ENCODE measurements at regions not wholly inside any gene's neighbourhood (a gene's known extent, or its start where the extent isn't known, plus 50 kb on each side); places are given as distances from the start of the nearest gene placed in this dataset.

GRCh38 chr12:17540921-17541320 is 549.1 kb downstream of the RERGL start:
- no peak for DNase-seq (ENCODE audit: low spot score)

- DNase-seq (ENCODE audit: low spot score): no peak
These were observed 561.6 kb downstream of the RERGL start for GRCh38 chr12:17528394-17528793.

DNA sequence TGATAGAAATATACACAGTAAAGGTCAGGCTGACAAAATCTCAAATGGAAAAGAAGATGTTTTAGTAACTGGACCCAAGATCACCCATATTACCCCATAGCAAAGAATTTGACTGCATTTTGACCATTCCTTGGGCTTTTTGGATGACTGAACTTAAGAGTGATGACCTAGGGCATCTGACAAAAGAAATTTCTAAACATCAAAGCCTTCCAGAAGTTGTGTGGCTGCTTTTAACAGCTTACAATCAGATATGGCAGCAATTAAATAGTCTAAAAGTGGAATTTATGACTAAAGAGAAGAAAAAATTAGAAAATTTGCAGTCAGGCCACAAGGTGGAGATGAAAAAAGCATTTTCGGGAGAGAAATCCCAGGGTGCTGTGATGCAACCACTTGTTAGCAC is 563.0 kb downstream of the RERGL start:
- DNase-seq (ENCODE audit: low spot score): no peak

- DNase-seq (ENCODE audit: low spot score): no peak
These were observed 578.6 kb downstream of the RERGL start for GRCh38 chr12:17511369-17511768.

DNA sequence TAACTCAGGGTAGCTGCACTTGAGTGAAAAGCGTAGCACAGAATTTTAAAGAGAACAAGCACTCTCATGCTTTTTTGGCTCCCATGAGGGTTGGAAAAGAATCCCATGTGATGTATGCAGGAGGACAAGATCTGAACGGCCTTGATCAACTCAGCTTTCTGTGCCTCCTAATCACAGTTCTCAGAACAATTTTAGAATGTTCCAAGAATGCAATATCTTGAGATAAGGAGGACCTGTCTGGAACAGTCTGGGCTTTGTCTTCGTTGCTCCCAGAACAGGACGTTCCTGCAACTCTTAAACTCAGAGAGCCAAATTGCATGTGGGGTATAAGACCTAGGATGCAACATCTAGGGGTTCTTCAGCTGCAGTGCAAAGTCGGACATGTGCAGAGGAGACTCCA is 582.7 kb downstream of the RERGL start:
- no peak for DNase-seq (ENCODE audit: low spot score)

DNA sequence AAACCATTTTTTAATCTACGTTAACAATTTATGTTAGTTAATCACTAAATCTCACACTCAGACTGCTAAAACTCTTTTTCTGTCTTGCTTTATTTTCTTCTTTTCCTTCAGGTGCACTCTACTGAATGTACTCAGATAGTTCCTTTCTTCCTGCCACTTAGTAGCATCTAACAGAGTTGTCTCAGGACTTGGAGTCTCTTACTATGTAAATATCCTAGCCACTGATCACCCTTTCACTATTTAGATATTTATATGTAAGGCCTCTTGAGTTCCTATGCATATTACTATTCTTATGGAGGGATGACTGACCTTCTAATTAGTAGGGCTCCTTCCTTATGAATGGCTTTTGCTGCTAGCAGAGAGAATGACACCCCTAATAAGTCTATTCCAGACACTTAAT is 586.3 kb downstream of the RERGL start:
- DNase-seq (ENCODE audit: low spot score): no peak

GRCh38 chr12:17489452-17489851 is 600.5 kb downstream of the RERGL start:
- no peak for DNase-seq (ENCODE audit: low spot score)

GRCh38 chr12:17478908-17479673 is 610.9 kb downstream of the RERGL start:
- no peak for DNase-seq (ENCODE audit: low spot score)

DNA sequence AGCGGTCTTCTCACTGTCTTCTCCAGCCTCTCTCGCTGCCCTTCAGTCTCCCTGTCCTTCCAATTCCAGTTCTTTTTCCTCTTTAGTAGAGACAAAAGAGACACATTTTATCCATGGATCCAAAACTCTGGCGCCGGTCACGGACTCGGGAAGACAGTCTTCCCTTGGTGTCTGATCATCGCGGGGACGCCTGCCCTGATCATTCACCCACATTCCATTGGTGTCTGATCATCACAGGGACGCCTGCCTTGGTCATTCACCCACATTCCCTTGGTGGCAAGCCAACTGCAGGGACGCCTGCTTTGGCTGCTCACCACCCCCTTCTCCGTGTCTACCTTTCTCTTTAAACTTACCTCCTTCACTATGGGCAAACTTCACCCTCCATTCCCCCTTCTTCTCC is 619.5 kb downstream of the RERGL start:
- no peak for DNase-seq (ENCODE audit: low spot score)

DNA sequence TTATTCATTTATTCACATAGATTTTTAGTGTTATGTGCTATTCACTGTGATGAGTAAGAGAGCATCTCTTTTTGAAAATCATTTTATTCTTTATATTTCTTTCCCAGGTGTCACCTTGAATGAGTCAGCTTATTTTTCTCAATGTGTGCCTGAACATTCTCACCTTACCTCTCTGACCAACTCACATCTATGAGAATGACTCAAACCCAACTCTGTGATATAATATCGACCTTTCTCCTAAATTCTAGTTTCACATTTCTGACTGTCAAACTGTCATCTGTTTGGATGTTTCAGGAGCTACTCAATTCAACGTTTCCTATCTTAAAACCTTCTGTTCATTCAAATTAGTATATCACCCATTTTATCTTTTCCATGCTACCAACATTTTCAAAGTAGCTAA is 630.8 kb downstream of the RERGL start:
- no peak for DNase-seq (ENCODE audit: low spot score)

DNA sequence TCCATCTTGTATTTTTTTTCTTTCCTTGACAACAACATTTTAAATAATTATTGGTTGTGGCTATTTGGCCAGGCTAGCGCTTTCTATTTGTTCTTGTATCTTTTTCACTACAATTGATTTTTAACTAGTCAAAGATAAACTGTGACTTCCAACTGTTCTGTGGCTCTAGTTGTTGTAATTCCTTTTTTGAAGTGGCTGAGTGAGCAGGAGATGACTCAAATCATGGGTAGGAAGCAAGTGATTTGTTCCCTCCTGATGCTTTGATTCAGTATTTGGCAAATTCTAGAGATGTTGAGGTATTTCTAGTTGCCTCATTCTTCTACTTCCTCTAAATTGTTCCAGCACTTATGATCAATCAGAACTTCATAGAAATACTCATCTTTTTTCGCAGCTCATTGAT is 633.5 kb downstream of the RERGL start:
- no peak for DNase-seq (ENCODE audit: low spot score)

DNA sequence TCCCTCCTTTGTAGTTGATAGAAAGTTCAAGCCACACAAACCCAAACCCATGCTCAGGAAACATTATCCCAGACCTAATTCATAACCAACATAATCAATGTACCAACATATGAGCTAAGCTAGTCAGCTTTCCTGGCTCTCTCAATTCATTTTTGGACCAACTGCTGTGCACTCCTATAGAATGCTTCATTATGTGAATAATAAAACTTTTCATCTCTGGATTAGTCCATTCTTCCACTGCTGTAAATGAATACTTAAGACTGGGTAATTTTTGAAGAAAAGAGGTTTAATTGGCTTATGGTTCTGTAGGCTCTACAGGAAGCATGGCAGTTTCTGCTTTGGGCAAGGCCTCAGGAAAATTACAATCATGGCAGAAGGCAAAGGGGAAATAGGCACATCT is 651.9 kb downstream of the RERGL start:
- DNase-seq (ENCODE audit: low spot score): no peak

DNA sequence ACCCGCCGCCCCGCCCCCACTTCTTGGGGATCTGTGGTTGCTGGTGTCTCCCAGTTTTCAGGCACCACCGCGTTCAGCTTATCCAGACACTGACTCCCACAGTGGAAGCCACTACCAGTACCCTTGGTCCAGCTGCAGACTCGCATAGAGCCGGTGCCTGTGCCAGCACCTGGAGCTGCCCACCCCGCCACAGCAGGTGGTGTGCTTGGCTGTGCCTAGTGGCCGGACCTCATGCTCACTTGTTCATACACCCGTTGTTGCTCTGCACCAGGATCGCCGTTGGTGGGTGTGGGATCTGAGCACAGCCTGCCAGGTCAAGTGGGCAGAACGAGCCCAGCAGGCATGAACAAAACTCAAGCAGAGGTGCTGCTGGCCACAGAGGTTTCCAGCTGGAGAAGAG is 673.2 kb downstream of the RERGL start:
- DNase-seq (ENCODE audit: low spot score): no peak

DNA sequence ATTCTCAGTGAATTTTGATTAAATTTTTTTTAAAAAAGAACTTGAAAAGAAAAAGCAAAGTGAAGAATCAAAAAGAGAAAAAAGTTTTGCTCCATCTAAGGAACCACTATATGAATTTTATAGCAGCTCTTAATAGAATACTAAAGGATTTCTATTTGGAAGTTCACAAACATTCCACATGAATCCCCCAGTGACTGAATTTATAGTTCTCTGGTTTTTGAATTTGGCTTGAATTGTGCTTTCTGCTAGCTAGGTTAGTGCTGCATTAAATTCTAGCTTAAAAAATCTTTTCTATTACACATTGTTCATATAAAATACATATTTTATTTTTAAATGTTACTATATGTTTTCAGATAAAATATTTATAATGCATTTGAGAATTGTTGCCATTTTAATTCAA is 675.4 kb downstream of the RERGL start:
- no peak for DNase-seq (ENCODE audit: low spot score)

- DNase-seq (ENCODE audit: low spot score): no peak
These were observed 678.3 kb downstream of the RERGL start for GRCh38 chr12:17411662-17412061.

GRCh38 chr12:17388679-17389078 is 701.3 kb downstream of the RERGL start:
- DNase-seq (ENCODE audit: low spot score): no peak

DNA sequence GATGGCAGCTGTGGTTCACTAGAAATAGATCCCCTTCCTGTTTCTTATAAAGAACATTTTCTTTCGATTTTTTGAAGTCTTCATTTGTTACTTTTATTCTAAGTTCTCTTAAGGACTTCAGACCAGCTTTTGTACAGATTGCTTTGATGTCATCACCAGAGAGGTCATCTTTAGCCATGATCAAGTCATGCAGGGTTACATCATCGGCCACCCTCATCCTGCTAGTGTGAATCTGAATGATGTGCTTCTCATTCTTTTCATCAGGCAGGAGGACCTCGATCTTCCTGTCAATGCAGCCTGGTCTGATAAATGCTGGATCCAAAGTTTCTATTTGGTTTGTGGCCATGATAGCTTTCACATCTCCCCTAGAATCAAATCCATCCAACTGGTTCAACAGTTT is 706.7 kb downstream of the RERGL start:
- no peak for DNase-seq (ENCODE audit: low spot score)

DNA sequence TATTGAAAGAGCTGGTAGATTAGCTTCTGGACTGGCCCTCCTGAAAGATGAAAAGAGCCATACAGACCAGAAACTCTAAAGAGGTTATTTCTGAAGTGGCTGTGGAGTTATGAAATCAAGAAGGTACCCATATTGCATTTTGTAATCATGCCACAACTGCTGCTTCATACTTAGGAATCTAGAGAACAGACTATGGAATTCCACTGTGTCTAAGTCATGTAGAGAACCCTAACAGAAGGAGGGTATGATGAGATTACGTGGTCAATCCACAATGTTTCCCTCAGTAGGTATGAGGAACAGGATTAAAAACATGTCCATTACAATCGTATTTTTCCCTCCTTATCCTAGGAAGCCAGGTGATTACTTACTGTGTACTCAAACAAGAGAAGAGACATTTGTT is 708.8 kb downstream of the RERGL start:
- no peak for DNase-seq (ENCODE audit: low spot score)

DNA sequence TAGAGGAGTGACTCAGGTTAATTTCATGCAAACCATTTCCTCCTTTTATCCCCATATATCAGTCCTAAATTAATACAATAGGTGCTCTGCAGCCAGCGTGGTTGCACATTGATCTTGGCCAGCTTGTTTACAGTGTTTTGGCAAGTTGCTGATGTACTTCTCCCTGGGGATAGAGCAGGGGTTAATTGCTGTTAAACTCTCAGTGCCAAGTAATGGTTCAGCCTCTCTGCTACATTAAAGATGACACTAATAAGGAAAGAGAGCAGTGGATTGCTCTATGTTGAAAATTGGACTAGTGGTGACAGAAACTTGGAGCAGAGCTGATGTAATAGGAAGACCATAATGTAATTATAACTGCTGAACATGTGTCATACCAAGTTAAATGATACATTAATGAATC is 717.5 kb downstream of the RERGL start:
- DNase-seq (ENCODE audit: low spot score): no peak

- no peak for DNase-seq (ENCODE audit: low spot score)
These were observed 718.3 kb downstream of the RERGL start for GRCh38 chr12:17371491-17372215.

DNA sequence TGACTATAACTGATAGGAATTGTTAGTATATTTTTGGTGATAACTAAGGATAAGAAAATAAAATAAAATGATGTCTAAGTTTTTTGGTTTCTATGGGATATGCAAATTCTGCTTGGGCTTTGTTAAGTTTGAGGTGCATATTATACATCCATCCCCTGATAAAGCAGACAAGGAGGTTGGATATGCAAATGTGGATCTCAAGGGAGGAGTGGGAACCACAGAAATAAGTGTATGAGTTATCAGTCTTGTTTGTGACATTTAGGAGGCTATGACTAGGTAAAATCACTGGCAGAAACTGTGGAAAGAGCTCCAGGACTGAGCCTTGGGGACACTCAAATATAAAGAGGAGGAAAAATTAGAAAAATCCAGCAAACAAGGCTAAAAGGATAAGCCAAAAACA is 719.4 kb downstream of the RERGL start:
- DNase-seq (ENCODE audit: low spot score): no peak

- DNase-seq (ENCODE audit: low spot score): no peak
These were observed 720.4 kb downstream of the RERGL start for GRCh38 chr12:17369556-17369955.

- DNase-seq (ENCODE audit: low spot score): no peak
These were observed 728.8 kb downstream of the RERGL start for GRCh38 chr12:17361224-17361623.

DNA sequence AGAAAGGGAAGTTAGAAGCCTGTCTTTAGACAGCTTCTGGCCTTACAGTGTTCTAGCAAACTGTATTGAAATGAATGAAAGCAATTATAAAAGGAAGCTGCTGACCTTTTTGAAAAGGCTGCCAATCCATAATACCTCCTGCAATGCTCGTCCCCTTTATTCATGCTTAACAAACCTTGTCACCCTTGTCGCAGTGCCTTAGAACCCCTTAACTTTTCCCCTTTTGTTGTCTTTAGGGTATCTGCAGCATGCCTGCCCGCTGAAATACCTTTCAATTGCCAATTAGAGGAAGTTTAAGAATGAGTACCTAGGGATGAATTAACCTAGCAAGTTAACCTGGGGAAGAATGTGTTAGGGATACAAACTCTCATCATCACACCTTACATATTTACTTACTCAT is 731.2 kb downstream of the RERGL start:
- DNase-seq (ENCODE audit: low spot score): no peak

Measured in mucosa of gallbladder (tissue), 1 donor.